Hepatocyte (in vitro differentiated cells): ENCODE measurements at regions not wholly inside any gene's neighbourhood (a gene's known extent, or its start where the extent isn't known, plus 50 kb on each side); places are given as distances from the start of the nearest gene placed in this dataset.

ENCODE experiments used
- CTCF ChIP-seq: fragments of 200-600 bp; sonication (generic); IDR thresholded peaks from 2 replicates; pipeline ENCODE4 v1.5.1; 2016; ENCODE audit warnings: antibody characterized with exemption, mild to moderate bottlenecking; ENCODE audit not compliant: poor library complexity
- EZH2 ChIP-seq: fragments of 200-600 bp; sonication (generic); IDR thresholded peaks from 2 replicates; pipeline ENCODE4 v1.6.1; 2016; ENCODE audit warnings: antibody characterized with exemption, mild to moderate bottlenecking, borderline replicate concordance

- TF ChIP-seq CTCF (no peak), EZH2 (no peak)
These were observed 314.7 kb downstream of the ENC1 start for GRCh38 chr5:74325866-74326265.
